ENCODE measurements at regions not wholly inside any gene's neighbourhood (a gene's known extent, or its start where the extent isn't known, plus 50 kb on each side); places are given as distances from the start of the nearest gene placed in this dataset.

DNA sequence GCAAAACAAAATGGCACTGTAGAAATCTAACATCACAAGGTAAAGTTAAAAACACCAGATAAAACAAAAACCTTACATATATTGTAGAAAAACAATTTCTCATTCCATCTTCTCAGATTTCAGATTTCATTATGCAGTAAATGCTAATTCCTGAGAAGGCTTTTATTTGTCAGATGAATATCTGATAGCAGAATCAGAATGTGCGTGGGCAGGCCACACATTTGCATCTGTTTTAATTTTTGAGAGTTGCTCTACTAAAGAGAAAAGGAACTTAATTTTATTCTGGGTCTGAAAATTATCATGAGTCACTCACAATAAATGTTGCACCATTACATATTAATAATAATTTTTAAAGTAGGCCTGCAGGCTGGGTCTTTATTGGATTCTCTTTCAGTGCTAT is 329.3 kb upstream of the SPTLC3 start:
- TF ChIP-seq ZNF26 (tag by site-specific recombination; IDR thresholded peaks at IDR 0.05) = no peak
- TF ChIP-seq CTCF (tag by site-specific recombination; IDR thresholded peaks at IDR 0.05) = no peak
- TF ChIP-seq ZBTB1 (tag by site-specific recombination; IDR thresholded peaks at IDR 0.05) = no peak
